HG03460 (cell line): ENCODE measurements at regions not wholly inside any gene's neighbourhood (a gene's known extent, or its start where the extent isn't known, plus 50 kb on each side); places are given as distances from the start of the nearest gene placed in this dataset.
"Not testable (repeated sequence)": the region's sequence is repeated elsewhere in the genome, so short reads cannot be mapped to it uniquely, and the experiment has no call there.

ENCODE experiments used
- ATAC-seq: cut with Tn5 transposase; IDR thresholded peaks from one replicate; pipeline ENCODE4 v1.9.1; 2021; ENCODE audit not compliant: unreplicated experiment

- no peak for ATAC-seq
These were observed 392.4 kb downstream of the TECRL start for GRCh38 chr4:64016893-64017292.

- ATAC-seq = no peak
These were observed 394.6 kb downstream of the TECRL start for GRCh38 chr4:64014647-64015046.

GRCh38 chr4:64001229-64001898 lies 407.9 kb downstream of the TECRL start:
- ATAC-seq = peak; percentile 73

GRCh38 chr4:64000241-64000640 lies 409.0 kb downstream of the TECRL start:
- ATAC-seq = no peak

GRCh38 chr4:63986253-63986652 lies 423.0 kb downstream of the TECRL start:
- no peak for ATAC-seq

- no peak for ATAC-seq
These were observed 426.0 kb downstream of the TECRL start for GRCh38 chr4:63983224-63983623.

- ATAC-seq = no peak
These were observed 443.4 kb downstream of the TECRL start for GRCh38 chr4:63965875-63966274.

- ATAC-seq = not testable (repeated sequence)
These were observed 466.5 kb downstream of the TECRL start for GRCh38 chr4:63942706-63943286.

GRCh38 chr4:63937961-63938360 lies 471.3 kb downstream of the TECRL start:
- ATAC-seq = no peak

- no peak for ATAC-seq
These were observed 487.1 kb downstream of the TECRL start for GRCh38 chr4:63922146-63922545.

- ATAC-seq = no peak
These were observed 487.7 kb downstream of the TECRL start for GRCh38 chr4:63921561-63921960.

- ATAC-seq = no peak
These were observed 489.4 kb downstream of the TECRL start for GRCh38 chr4:63919636-63920365.

GRCh38 chr4:63906660-63907183 lies 502.5 kb downstream of the TECRL start:
- ATAC-seq = no peak

- ATAC-seq = no peak
These were observed 505.0 kb downstream of the TECRL start for GRCh38 chr4:63904201-63904600.

- ATAC-seq = no peak
These were observed 507.9 kb downstream of the TECRL start for GRCh38 chr4:63901304-63901703.

GRCh38 chr4:63898961-63899360 lies 510.3 kb downstream of the TECRL start:
- ATAC-seq = no peak

GRCh38 chr4:63894161-63894560 lies 515.1 kb downstream of the TECRL start:
- ATAC-seq = no peak

GRCh38 chr4:63869370-63869769 lies 539.9 kb downstream of the TECRL start:
- ATAC-seq = no peak

GRCh38 chr4:63851496-63851895 lies 557.8 kb downstream of the TECRL start:
- ATAC-seq = no peak

GRCh38 chr4:63841266-63841665 lies 568.0 kb downstream of the TECRL start:
- no peak for ATAC-seq

GRCh38 chr4:63831590-63832155 lies 577.6 kb downstream of the TECRL start:
- no peak for ATAC-seq
